Keratinocyte (primary cell): ENCODE measurements at regions not wholly inside any gene's neighbourhood (a gene's known extent, or its start where the extent isn't known, plus 50 kb on each side); places are given as distances from the start of the nearest gene placed in this dataset.

ENCODE experiments used
- DNase-seq: peaks from one replicate; pipeline ENCODE4 v3.0.0-alpha.2; 2011; ENCODE audit warnings: low read depth, missing footprints, low spot score
- FAIRE-seq: peaks from 2 replicates; lab custom pipeline; 2011; peaks lifted over from hg19 to GRCh38; lab: Jason Lieb, UNC
- H2AFZ ChIP-seq: 2 replicates; pipeline ENCODE4 v1.6.0; 2012; ENCODE audit warnings: low read length, control low read depth, inconsistent platforms; ENCODE audit not compliant: control insufficient read depth
- H3K27ac ChIP-seq: 2 replicates; pipeline ENCODE4 v1.5.1; 2011; ENCODE audit warnings: low read length; ENCODE audit not compliant: control insufficient read depth, insufficient read depth
- H3K27me3 ChIP-seq: 3 replicates; pipeline ENCODE4 v1.6.0; 2011; ENCODE audit warnings: low read length; ENCODE audit not compliant: control insufficient read depth, insufficient read depth; ENCODE audit errors: extremely low read depth
- H3K36me3 ChIP-seq, 2 experiments: 2 replicates in 1 of 2; 3 replicates in 1 of 2; pipeline ENCODE4 v1.5.1; 2011; ENCODE audit warnings: low read length in 2 of 2, mild to moderate bottlenecking in 1 of 2; ENCODE audit not compliant: control insufficient read depth in 2 of 2, insufficient read depth in 2 of 2; ENCODE audit errors: extremely low read depth in 1 of 2
- H3K4me1 ChIP-seq: 3 replicates; pipeline ENCODE4 v1.5.1; 2011; ENCODE audit warnings: low read length; ENCODE audit not compliant: control insufficient read depth, insufficient read depth; ENCODE audit errors: extremely low read depth
- H3K4me2 ChIP-seq: 3 replicates; pipeline ENCODE4 v1.6.0; 2011; ENCODE audit warnings: low read depth, low read length; ENCODE audit not compliant: control insufficient read depth, insufficient read depth; ENCODE audit errors: extremely low read depth
- H3K4me3 ChIP-seq, 3 experiments: fragments of 200-600 bp in 1 of 3; sonication (generic) in 1 of 3; 2 replicates in 2 of 3; 3 replicates in 1 of 3; pipeline ENCODE4 v1.5.1; 2011 to 2016; ENCODE audit warnings: low read length in 3 of 3, mild to moderate bottlenecking in 3 of 3, control low read depth in 2 of 3, inconsistent platforms in 1 of 3, low read depth in 1 of 3, mixed read lengths in 1 of 3, mixed run types in 1 of 3, moderate library complexity in 1 of 3; ENCODE audit not compliant: control insufficient read depth in 2 of 3, insufficient read depth in 2 of 3; ENCODE audit errors: extremely low read depth in 1 of 3
- H3K79me2 ChIP-seq: 2 replicates; pipeline ENCODE4 v1.6.0; 2012; ENCODE audit warnings: low read length; ENCODE audit not compliant: control insufficient read depth, insufficient read depth
- H3K9ac ChIP-seq: 3 replicates; pipeline ENCODE4 v1.6.0; 2011; ENCODE audit warnings: low read length; ENCODE audit not compliant: control insufficient read depth, insufficient read depth; ENCODE audit errors: extremely low read depth
- H3K9me1 ChIP-seq: 3 replicates; pipeline ENCODE4 v1.6.0; 2011; ENCODE audit warnings: low read length; ENCODE audit not compliant: control insufficient read depth, insufficient read depth; ENCODE audit errors: extremely low read depth
- H3K9me3 ChIP-seq: 2 replicates; pipeline ENCODE4 v1.5.1; 2012; ENCODE audit warnings: low read depth, low read length; ENCODE audit not compliant: control insufficient read depth
- H4K20me1 ChIP-seq: 3 replicates; pipeline ENCODE4 v1.6.0; 2011; ENCODE audit warnings: low read length; ENCODE audit not compliant: control insufficient read depth, insufficient read depth; ENCODE audit errors: extremely low read depth
- CTCF ChIP-seq, 3 experiments: IDR thresholded peaks in 1 of 3; conservative IDR thresholded peaks in 1 of 3; optimal IDR thresholded peaks in 1 of 3; 2 replicates in 2 of 3; 3 replicates in 1 of 3; pipeline versions ENCODE3 to v1.5.1; 2011; ENCODE audit warnings: low read length in 3 of 3, mild to moderate bottlenecking in 3 of 3, moderate library complexity in 2 of 3, control low read depth in 1 of 3, inconsistent platforms in 1 of 3; ENCODE audit not compliant: insufficient read depth in 2 of 3; ENCODE audit errors: extremely low read depth in 1 of 3
- EZH2 ChIP-seq: IDR thresholded peaks from one replicate; pipeline ENCODE4 v1.6.1; 2012; ENCODE audit warnings: inconsistent platforms, mild to moderate bottlenecking, low read length, moderate library complexity
- dilution Hi-C: fragments of 300-500 bp; cut with MboI; formaldehyde crosslinking; loops from one replicate; pipeline ENCODE4 v1.7.0; 2020; ENCODE audit warnings: low sequenced_read_pairs; ENCODE audit not compliant: extremely low pct_ligation_motif_present

GRCh38 chr10:59448616-59449015 lies 86.3 kb upstream of the FAM13C start:
- Histone ChIP-seq H3K4me3 (no peak overlapping the region), H3K9me3 (no peaks in the 10 kb centered on the region), H3K79me2 (no peaks in the 10 kb centered on the region), H3K9ac (no peak overlapping the region), H3K4me2 (no peak overlapping the region), H3K27ac (no peak overlapping the region), H3K4me1 (no peaks in the 10 kb centered on the region), H4K20me1 (no peaks in the 10 kb centered on the region), H2AFZ (no peak overlapping the region), H3K9me1 (no peaks in the 10 kb centered on the region), H3K27me3 (no peaks in the 10 kb centered on the region), H3K36me3 (no peaks in the 10 kb centered on the region)
- dilution Hi-C loops: no loop called here
- no peak for TF ChIP-seq CTCF (optimal IDR thresholded peaks at IDR 0.05 in 1 of 3, IDR thresholded peaks at IDR 0.05 in 1 of 3, conservative IDR thresholded peaks at IDR 0.05 in 1 of 3; ENCODE audit: extremely low read depth in 1 of 3, insufficient read depth in 2 of 3, low read length in 3 of 3)
- no peak for TF ChIP-seq EZH2
- FAIRE-seq (no peak), DNase-seq (no peak)

- Histone ChIP-seq H3K9ac (no peak overlapping the region), H3K27ac (no peak overlapping the region), H3K4me2 (no peak overlapping the region), H3K4me1 (peaks cover 9% of the 10 kb centered on the region), H2AFZ (no peak overlapping the region), H3K9me1 (no peaks in the 10 kb centered on the region), H4K20me1 (no peaks in the 10 kb centered on the region), H3K79me2 (no peaks in the 10 kb centered on the region), H3K4me3 (no peak overlapping the region), H3K9me3 (no peaks in the 10 kb centered on the region), H3K27me3 (no peaks in the 10 kb centered on the region), H3K36me3 (no peaks in the 10 kb centered on the region)
- dilution Hi-C loops: no loop called here
- no peak for FAIRE-seq
- DNase-seq: no peak
- TF ChIP-seq EZH2 (no peak), CTCF (optimal IDR thresholded peaks at IDR 0.05 in 1 of 3, IDR thresholded peaks at IDR 0.05 in 1 of 3, conservative IDR thresholded peaks at IDR 0.05 in 1 of 3; ENCODE audit: extremely low read depth in 1 of 3, insufficient read depth in 2 of 3, low read length in 3 of 3) (no peak)
These were observed 73.4 kb upstream of the FAM13C start for GRCh38 chr10:59435707-59436106.
